ENCODE measurements at regions not wholly inside any gene's neighbourhood (a gene's known extent, or its start where the extent isn't known, plus 50 kb on each side); places are given as distances from the start of the nearest gene placed in this dataset.

- H3K4me3 ChIP-seq (ENCODE audit: low read depth, low read length): no peak overlapping the region
- no peak for DNase-seq (ENCODE audit: low read depth)
- TF ChIP-seq, protein P1, sequence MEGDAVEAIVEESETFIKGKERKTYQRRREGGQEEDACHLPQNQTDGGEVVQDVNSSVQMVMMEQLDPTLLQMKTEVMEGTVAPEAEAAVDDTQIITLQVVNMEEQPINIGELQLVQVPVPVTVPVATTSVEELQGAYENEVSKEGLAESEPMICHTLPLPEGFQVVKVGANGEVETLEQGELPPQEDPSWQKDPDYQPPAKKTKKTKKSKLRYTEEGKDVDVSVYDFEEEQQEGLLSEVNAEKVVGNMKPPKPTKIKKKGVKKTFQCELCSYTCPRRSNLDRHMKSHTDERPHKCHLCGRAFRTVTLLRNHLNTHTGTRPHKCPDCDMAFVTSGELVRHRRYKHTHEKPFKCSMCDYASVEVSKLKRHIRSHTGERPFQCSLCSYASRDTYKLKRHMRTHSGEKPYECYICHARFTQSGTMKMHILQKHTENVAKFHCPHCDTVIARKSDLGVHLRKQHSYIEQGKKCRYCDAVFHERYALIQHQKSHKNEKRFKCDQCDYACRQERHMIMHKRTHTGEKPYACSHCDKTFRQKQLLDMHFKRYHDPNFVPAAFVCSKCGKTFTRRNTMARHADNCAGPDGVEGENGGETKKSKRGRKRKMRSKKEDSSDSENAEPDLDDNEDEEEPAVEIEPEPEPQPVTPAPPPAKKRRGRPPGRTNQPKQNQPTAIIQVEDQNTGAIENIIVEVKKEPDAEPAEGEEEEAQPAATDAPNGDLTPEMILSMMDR (conservative IDR thresholded peaks at IDR 0.05; ENCODE audit: low read depth, low read length): no peak
Observed at GRCh38 chr6:97461218-97461617, 178.2 kb upstream of the MMS22L start.

DNA sequence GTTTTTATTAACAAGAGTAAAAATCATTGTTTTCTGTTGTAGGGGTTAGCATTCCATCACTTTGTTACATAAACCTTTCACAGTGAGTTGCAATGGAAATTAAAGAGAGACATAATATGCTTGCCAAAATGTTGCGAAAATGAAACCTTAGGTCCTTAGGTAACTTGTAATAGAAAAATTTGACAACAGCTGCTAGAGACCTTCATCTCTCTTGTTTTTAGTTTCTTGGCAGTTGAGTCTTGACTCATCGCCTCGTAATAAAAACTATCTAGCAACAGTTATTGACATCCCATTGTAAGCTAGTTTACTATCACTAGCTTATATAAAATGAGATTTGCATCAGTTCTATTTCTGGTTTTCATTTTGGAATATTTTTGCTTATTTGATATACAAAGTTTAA is 179.0 kb upstream of the MMS22L start:
- H3K4me3 ChIP-seq (ENCODE audit: low read depth, low read length): no peak overlapping the region
- peak; percentile 2 for DNase-seq (ENCODE audit: low read depth)
- TF ChIP-seq, protein P1 (conservative IDR thresholded peaks at IDR 0.05; ENCODE audit: low read depth, low read length): no peak

- TF ChIP-seq, protein P1 (conservative IDR thresholded peaks at IDR 0.05; ENCODE audit: low read depth, low read length): no peak
- no peak for DNase-seq (ENCODE audit: low read depth)
- H3K4me3 ChIP-seq (ENCODE audit: low read depth, low read length): no peak overlapping the region
Observed at GRCh38 chr6:97462938-97463598, 180.1 kb upstream of the MMS22L start.

- no peak for DNase-seq (ENCODE audit: low read depth)
- TF ChIP-seq, protein P1 (conservative IDR thresholded peaks at IDR 0.05; ENCODE audit: low read depth, low read length): no peak
- H3K4me3 ChIP-seq (ENCODE audit: low read depth, low read length): no peak overlapping the region
Observed at GRCh38 chr6:97465877-97466561, 183.0 kb upstream of the MMS22L start.

DNA sequence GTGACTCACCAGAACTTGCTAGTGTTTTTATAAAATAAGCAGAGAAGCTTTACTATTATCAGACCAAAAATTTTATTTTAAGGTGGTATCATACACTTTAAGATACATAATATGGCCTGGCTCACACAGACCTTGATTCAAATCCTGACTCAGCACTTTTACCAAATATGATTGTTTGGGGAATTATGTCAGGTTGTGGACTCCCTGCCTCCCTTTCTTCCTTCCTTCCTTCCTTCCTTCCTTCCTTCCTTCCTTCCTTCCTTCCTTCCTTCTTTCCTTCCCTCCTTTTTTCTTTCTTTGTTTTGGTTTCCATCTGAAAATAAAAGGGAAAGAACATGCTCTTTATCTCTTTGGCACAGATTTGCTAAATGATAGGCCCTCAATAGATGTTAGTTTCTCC is 186.0 kb upstream of the MMS22L start:
- no peak for DNase-seq (ENCODE audit: low read depth)
- TF ChIP-seq, protein P1 (conservative IDR thresholded peaks at IDR 0.05; ENCODE audit: low read depth, low read length): no peak
- no peak overlapping the region for H3K4me3 ChIP-seq (ENCODE audit: low read depth, low read length)

DNA sequence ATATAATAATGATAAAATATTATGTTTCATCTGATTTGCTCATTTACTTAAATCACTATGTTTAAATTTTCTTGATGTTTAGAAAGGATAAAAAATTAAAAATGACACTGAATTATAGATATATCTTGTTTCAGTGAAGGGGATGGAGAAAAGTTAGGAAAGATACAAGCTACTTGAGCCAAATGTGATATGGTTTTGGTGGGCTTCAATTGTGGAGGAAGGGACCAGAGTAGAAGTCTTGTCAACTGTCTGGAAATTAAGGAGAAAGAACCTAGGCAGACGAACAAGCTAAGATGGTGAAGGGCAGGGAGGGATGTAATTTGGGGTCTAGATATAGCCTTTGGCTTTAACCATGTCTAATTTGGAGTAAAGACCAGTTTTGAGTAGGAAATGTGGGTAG is 186.4 kb upstream of the MMS22L start:
- no peak for DNase-seq (ENCODE audit: low read depth)
- H3K4me3 ChIP-seq (ENCODE audit: low read depth, low read length): no peak overlapping the region
- TF ChIP-seq, protein P1 (conservative IDR thresholded peaks at IDR 0.05; ENCODE audit: low read depth, low read length): no peak

DNA sequence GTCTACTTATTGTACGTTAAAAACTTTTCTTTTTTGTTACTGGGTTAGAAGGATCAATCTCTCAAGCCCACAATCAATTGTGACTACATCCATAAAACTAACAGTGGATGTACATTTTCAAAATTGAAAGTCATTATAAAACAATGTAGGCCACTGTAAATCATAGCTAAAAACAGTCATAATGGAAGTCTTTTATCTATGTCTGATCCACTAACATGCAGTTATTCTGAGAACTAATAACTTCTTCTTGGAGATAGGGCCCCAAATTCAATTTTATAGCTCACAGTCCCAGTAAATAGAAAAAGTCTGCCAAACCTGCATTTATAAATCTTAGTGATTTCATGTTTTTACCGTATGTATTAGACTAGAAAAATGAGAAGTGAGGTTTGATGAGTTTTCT is 187.3 kb upstream of the MMS22L start:
- H3K4me3 ChIP-seq (ENCODE audit: low read depth, low read length): no peak overlapping the region
- TF ChIP-seq, protein P1 (conservative IDR thresholded peaks at IDR 0.05; ENCODE audit: low read depth, low read length): no peak
- no peak for DNase-seq (ENCODE audit: low read depth)

Data from choroid plexus epithelial cell (primary cell).